Adrenal gland (tissue), 9 donors: ENCODE measurements at regions not wholly inside any gene's neighbourhood (a gene's known extent, or its start where the extent isn't known, plus 50 kb on each side); places are given as distances from the start of the nearest gene placed in this dataset.
"Not testable (repeated sequence)": the region's sequence is repeated elsewhere in the genome, so short reads cannot be mapped to it uniquely, and the experiment has no call there.

ENCODE experiments used
- DNase-seq, 7 donors: peaks; one replicate each; pipeline ENCODE4 v3.0.0-alpha.2; 2019 to 2020
- H3K27ac ChIP-seq, 5 donors: fragments of 200-600 bp; sonication (generic) in 4 of 5; 1 replicate in 3 of 5; 2 replicates in 2 of 5; pipeline versions ENCODE4 v1.5.1 to v1.8.0; 2016 to 2020; ENCODE audit warnings: mild to moderate bottlenecking in 1 of 5
- H3K27me3 ChIP-seq: fragments of 200-600 bp; 2 replicates; pipeline ENCODE4 v1.8.0; 2021
- H3K36me3 ChIP-seq, 2 donors: fragments of 200-600 bp; replicated peaks in 1 of 2; 1 replicate in 1 of 2; 2 replicates in 1 of 2; pipeline versions ENCODE4 v1.5.1 to v1.8.0; 2018 to 2022
- H3K4me1 ChIP-seq, 2 donors: fragments of 200-600 bp; replicated peaks in 1 of 2; 1 replicate in 1 of 2; 2 replicates in 1 of 2; pipeline versions ENCODE4 v1.5.1 to v1.8.0; 2018 to 2021
- H3K4me3 ChIP-seq, 4 donors: fragments of 200-600 bp; sonication (generic) in 3 of 4; one replicate each; pipeline ENCODE4 v1.5.1; 2016 to 2018
- H3K9me3 ChIP-seq, 3 donors: fragments of 200-600 bp; sonication (generic) in 1 of 3; replicated peaks in 1 of 3; 1 replicate in 2 of 3; 2 replicates in 1 of 3; pipeline versions ENCODE4 v1.5.1 to v1.8.0; 2016 to 2021
- CTCF ChIP-seq, 6 experiments: fragments of 450-650 bp in 4 of 6; fragments of 200-600 bp in 2 of 6; sonication (generic) in 1 of 6; IDR thresholded peaks; 1 replicate in 5 of 6; 2 replicates in 1 of 6; pipeline versions ENCODE4 v1.5.1 to v1.8.0; 2016 to 2021; ENCODE audit warnings: antibody characterized with exemption in 6 of 6, mild to moderate bottlenecking in 2 of 6, moderate library complexity in 1 of 6
- POLR2A ChIP-seq, 2 donors: fragments of 450-650 bp; IDR thresholded peaks; one replicate each; pipeline ENCODE4 v1.6.1; 2017; ENCODE audit warnings: antibody characterized with exemption in 2 of 2, mild to moderate bottlenecking in 2 of 2, moderate library complexity in 1 of 2
- WGBS, 4 donors: extraction: QIAGEN DNeasy Blood & Tissue Kit in 2 of 4; methylation state at CpG; one replicate each; pipeline versions ENCODE4 v1.1.5 to v1.1.7; 2013 to 2017; 5-methylcytosine and 5-hydroxymethylcytosine counted together
- intact Hi-C, 2 donors: fragments of 100-400 bp; cut with DNase I; formaldehyde crosslinking; loops; one replicate each; pipeline versions ENCODE4 v1.14.1 to v1.15.0; 2022 to 2023
- donor health status: healthy with polysubstance abuse.
- donor health status: Bipolar disorder and iron deficiency.
- donor health status: DM: yes; HTN: yes; CAD: no.
- donor health status: DM: no; HTN: no; CAD: no.
- donor health status: DM: no; HTN: no; CAD: no.

DNA sequence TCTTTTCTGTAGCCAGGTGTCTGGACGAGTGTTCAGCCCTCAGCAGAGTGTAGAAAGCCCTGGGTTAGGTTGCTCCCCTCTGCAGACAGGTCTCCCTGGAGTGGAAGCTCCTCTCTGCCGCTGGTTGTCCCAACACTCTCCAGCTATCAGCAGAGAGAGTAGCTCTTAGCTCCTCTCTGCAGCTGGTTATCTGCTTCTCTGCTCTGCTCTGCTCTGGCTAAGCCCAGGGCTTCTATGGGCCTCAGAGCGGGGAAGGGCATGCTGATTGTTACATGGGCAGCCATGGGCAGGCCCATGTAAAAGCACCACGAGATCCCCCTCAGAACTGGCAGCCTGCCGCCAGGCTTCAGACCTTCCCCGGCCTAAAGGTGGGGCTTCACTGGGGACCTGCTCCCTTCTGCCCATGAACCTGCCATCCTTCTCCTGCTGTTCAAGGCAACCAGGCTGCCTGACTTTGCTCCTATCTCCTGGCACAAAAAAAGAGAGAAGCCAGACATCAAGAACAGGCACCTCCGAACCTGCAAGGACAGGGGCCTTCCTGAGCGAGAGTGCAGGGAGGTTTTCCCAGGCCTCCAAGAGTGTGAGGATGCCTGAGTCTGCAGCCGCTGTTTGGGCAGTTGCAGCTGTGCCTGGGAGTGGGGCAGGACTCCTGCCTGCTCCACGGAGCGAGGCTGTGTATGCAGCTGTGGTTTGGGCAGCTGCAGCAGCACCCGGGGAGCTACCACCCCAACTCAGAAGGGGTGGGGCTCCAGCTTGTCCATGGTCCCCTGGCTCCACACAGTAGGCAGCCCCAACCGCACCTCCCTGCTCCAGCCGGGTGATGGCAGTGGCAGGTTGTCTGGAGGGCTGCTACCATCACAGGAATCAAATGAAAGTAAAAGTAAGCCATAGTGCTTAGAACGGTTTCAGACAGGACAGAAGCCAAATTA is 973.7 kb downstream of the LTN1 start:
- TF ChIP-seq CTCF (IDR thresholded peaks at IDR 0.05) (no peak), POLR2A (IDR thresholded peaks at IDR 0.05) (no peak)
- 73 to 76% (median 74%) methylated on average over 6 to 15 of the region's 15 CpGs for WGBS, 4 donors
- no peaks in the 10 kb centered on the region for H3K27me3 ChIP-seq
- no peaks in the 10 kb centered on the region for H3K4me1 ChIP-seq
- peak in 5 of 7 donors; percentile 11 to 20 (median 18) for DNase-seq
- H3K36me3 ChIP-seq, result no peaks in the 10 kb centered on the region
- no peaks in the 10 kb centered on the region for H3K9me3 ChIP-seq
- no peak overlapping the region for H3K27ac ChIP-seq
- intact Hi-C loops, result no loop called here
- H3K4me3 ChIP-seq, result no peak overlapping the region

DNA sequence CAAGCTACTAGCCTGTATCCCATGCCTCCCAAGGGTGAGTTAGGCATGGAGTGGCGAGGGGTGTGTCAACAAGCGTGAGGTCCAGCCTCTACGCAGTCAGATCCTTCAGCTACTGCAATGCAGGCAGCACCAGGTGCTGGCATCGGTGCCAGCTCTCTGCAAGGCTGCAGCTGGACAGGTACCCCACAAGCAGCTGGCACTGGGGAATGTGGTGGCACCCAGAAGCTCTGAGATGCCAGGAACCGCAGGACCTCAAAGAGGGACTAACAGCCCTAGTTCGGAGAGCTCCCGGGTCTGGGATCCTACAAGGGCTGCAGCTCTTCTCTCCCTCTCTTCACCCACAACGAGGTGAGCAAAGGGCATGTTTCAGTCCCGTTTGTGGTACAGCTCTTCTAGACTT is 974.5 kb downstream of the LTN1 start:
- DNase-seq, result no peak
- TF ChIP-seq POLR2A (IDR thresholded peaks at IDR 0.05), result no peak
- TF ChIP-seq CTCF (IDR thresholded peaks at IDR 0.05), result no peak
- Histone ChIP-seq H3K9me3 (no peaks in the 10 kb centered on the region), H3K27me3 (no peaks in the 10 kb centered on the region), H3K4me3 (no peak overlapping the region), H3K27ac (no peak overlapping the region), H3K36me3 (no peaks in the 10 kb centered on the region), H3K4me1 (no peaks in the 10 kb centered on the region)
- intact Hi-C loops, result no loop called here
- 70 to 92% (median 88%) methylated on average over 3 to 9 of the region's 9 CpGs for WGBS, 4 donors

DNA sequence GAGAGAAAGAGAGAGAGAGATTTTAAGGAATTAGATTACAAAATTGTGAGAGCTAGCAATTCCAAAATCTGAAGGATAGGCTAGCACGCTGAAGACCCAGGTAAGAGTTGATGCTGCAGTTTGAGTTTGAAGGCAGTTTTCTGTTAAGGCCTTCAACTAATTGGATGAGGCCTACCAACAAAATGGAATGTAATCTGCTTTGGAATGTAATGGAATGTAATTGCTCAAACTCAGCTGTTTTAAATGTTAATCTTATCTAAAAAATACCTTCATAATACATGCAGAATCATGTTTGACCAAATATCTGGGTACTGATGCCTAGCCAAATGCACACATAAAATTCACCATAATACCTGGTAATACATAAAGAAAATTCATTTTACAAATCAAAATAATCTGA is 976.1 kb downstream of the LTN1 start:
- no peak overlapping the region for H3K4me3 ChIP-seq
- intact Hi-C loops, result no loop called here
- H3K27ac ChIP-seq, result no peak overlapping the region
- DNase-seq, result no peak
- no peak for TF ChIP-seq POLR2A (IDR thresholded peaks at IDR 0.05)
- no peak for TF ChIP-seq CTCF (IDR thresholded peaks at IDR 0.05)
- H3K9me3 ChIP-seq, result no peaks in the 10 kb centered on the region
- no peaks in the 10 kb centered on the region for H3K4me1 ChIP-seq
- 88 to 94% (median 91%) methylated on average over 1 of the region's 1 CpG for WGBS, 4 donors
- no peaks in the 10 kb centered on the region for H3K27me3 ChIP-seq
- no peaks in the 10 kb centered on the region for H3K36me3 ChIP-seq

DNA sequence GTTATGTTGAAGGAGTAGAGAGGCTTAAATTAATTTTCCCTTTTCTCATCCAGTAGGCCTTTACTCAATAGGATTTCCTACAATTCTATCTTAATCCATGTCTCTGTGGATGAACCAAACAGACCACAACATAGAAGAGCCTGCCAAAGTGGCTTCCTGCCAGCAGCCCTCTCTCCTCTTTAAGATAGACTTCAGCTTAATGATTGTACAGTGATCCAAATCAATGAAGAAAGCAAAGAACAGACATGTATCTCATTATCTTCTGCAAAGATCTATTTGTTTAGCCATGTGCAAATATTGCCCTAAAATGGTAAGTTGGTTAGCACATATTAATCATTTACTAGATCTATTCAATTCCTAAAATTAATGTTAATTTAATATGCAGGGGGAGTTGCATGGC is 979.6 kb downstream of the LTN1 start:
- intact Hi-C loops, H3K36me3 ChIP-seq, H3K4me3 ChIP-seq, DNase-seq, H3K27me3 ChIP-seq, H3K9me3 ChIP-seq, H3K4me1 ChIP-seq, H3K27ac ChIP-seq: not testable (repeated sequence)

- H3K9me3 ChIP-seq, H3K4me3 ChIP-seq, intact Hi-C loops, H3K4me1 ChIP-seq, DNase-seq, H3K27me3 ChIP-seq, H3K27ac ChIP-seq, H3K36me3 ChIP-seq: not testable (repeated sequence)
- 20 to 45% (median 29%) methylated on average over 2 of the region's 2 CpGs for WGBS, 4 donors
Measured at GRCh38 chr21:28011970-28012369, 980.7 kb downstream of the LTN1 start.

DNA sequence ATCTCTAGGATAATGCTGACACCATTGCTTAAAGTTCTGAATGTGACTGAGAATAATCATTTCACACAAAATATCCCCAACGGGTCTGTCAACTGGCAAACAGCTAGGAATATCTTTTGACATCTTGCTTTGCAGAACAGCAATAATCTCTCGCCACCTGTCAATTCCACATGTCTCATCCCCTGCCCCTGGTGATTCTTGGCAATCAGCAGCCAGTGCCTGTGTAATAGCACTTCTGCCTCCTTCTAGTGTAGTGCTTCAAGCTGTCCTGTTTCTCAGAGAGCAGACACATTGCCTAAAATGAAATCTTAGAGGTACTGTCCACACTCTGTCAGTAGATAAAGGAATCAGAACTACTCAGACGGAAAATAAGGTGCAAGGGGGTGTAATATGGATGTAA is 984.4 kb downstream of the LTN1 start:
- H3K4me1 ChIP-seq, H3K27me3 ChIP-seq, H3K4me3 ChIP-seq, intact Hi-C loops, H3K27ac ChIP-seq, H3K36me3 ChIP-seq, H3K9me3 ChIP-seq, DNase-seq: not testable (repeated sequence)
- WGBS, 4 donors, result 60 to 75% (median 69%) methylated on average over 3 of the region's 3 CpGs

DNA sequence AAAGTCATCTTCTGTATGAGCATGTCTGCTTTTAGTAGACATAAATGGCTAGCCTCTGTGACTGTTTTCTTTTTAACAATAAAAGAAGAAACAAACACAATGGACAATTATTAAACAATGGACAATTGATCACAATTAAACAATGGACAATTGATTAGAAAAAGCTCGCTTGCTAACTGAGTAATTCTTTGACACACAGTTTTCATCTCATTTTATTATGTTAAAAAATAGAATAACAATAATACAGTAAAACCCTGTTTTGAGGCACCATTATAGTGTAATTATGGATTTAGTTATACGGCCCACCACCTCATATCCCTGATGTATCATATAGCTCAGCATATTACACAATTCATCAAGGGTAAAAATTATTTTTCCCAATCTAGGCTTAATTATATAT is 989.0 kb downstream of the LTN1 start:
- WGBS, 4 donors, result 74 to 93% (median 85%) methylated on average over 2 of the region's 2 CpGs
- H3K27me3 ChIP-seq, DNase-seq, H3K4me1 ChIP-seq, H3K9me3 ChIP-seq, H3K36me3 ChIP-seq, H3K27ac ChIP-seq, H3K4me3 ChIP-seq, intact Hi-C loops: not testable (repeated sequence)

DNA sequence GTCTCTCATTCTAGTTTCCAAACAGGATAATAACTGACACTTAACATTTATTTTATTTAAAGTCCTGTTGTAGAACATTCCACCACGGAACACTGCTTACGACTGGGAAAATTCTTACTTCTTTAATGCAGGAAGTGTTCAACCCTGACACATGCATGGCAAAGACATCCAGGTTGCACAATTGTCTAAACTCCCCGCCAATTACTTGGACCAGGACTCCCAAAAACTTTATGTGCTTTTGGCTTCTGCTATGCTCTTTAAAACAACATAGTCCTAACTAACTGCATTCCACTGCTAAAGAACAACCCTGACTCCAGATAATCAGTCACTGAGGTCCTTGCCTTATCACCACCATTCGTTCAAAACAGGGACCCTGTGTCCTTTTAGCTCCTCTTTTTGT is 995.8 kb downstream of the LTN1 start:
- H3K4me1 ChIP-seq, H3K27ac ChIP-seq, H3K4me3 ChIP-seq, H3K27me3 ChIP-seq, DNase-seq, H3K36me3 ChIP-seq, H3K9me3 ChIP-seq, intact Hi-C loops: not testable (repeated sequence)
- 56 to 69% (median 61%) methylated on average over 4 of the region's 4 CpGs for WGBS, 4 donors
